HG02884 (cell line): ENCODE measurements at regions not wholly inside any gene's neighbourhood (a gene's known extent, or its start where the extent isn't known, plus 50 kb on each side); places are given as distances from the start of the nearest gene placed in this dataset.
"Not testable (repeated sequence)": the region's sequence is repeated elsewhere in the genome, so short reads cannot be mapped to it uniquely, and the experiment has no call there.

Source experiments
- ATAC-seq: cut with Tn5 transposase; IDR thresholded peaks from one replicate; pipeline ENCODE4 v1.9.1; 2021; ENCODE audit warnings: mild to moderate bottlenecking, moderate library complexity; ENCODE audit not compliant: unreplicated experiment

DNA sequence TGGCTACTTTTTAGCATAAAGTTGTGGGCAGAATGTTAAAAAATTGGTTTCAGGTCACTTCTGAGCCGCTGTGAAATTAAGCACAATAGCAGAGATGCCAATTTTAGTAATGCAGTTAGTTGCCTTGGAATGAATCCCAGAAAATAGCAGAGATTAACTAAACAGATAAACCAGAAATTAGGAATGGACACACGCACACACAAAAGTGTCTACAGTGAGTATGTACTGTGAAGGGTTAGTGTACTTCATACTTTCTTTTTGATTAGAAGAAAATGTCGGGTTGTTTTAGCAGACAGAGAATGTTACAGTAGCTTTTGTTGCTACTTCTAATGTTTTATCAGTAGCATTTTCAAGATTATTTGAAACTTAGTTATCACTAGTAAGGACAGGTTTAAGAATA lies 106.7 kb downstream of the LEPR start:
- no peak for ATAC-seq

DNA sequence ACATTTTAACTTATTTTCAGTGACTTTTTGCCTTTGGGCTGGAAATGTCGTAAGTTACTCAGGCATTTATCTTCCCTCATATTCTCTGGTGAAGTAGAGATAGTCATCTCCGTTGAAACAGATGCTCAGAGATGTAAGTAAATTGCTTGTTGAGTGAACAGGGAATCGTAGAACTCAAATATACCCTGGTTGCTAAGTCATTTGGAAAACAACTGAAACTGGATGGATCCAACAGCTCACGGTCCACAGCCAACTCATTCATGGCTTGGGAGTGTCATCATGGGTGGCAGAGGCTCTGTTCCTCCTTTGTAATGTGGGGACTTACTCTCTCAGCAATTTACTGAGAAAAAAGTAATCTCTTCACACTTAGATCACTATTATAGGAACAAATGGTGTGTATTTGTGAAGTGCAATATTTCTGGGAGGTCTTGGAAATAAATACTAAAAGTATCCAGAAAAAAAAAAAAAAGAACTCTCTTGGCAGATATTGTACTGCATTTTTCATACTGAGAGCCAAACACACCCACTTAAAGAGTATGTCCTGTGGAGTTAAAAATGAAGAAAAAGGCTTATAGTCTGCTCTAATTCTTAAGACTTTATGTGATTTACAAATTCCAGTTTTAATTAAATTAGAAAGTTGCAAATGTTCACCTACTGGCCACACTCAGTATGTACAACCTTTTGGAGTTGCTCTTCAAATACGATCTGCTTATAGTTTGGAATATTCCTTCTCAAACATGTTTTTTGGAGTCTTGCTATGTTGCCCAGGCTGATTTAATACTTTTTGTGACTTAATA lies 107.4 kb downstream of the LEPR start:
- ATAC-seq = no peak

DNA sequence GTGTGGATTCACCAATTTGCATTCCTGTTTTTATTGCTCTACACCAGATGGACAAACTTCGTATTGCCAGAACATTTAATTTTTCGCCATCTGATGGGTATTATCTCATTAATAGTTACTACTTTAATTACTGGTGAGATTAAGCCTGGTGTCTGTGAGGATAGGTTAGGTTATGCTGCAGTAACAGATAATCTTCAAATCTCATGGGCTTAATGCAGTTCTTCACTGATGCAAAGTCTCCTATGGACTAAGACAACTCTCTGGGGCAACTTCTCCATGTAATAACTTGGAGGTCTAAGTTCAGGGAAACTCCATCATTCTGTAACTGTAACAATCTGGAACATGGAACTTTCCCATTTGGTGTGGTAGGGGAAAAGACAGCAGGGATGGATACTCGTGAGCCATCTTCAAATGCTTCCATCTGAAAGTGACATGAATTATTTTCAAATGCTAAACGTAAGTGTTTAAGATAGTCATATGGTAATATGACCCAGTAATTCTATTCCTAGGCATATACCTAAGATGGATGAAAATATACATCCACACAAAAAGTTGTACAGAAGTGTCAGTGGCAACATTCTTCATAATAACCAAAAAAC lies 111.6 kb downstream of the LEPR start:
- ATAC-seq = no peak

DNA sequence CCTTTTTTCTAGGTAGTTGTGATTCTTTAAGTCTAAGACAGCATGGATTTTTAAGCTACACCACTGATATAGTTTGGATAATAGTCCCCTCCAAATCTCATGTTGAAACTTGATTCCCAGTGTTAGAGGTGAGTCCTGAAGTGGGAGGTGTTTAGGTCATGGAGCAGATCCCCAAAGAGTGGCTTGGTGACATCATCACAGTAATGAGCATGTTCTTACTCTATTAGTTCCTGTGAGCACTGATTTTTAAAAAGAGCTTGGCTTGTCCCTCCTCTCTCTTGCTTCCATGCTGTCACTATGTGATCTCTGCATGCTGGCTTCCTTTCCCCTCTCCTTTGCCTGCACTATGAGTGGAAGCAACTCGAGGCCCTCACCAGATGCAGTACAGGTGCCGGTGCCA lies 115.5 kb downstream of the LEPR start:
- no peak for ATAC-seq

DNA sequence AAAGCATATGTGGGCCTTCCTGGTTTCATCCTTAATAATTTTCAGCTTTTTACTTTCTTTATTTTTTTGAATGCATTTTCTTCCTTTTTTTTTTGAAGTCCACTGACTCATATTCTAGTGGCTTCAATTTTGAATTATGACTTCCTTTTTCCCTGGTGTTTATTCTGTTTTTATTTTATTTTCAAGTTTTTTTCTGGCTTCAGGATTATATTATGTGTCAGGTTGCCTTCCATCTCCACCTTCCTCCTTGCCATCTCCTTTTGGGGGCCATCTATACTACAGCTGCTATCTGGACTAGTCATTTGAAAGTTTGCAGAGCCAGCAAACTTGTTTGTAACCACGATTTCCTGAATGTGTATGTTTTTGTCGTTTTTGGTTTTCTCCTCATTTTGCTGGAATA lies 117.6 kb downstream of the LEPR start:
- ATAC-seq = no peak

DNA sequence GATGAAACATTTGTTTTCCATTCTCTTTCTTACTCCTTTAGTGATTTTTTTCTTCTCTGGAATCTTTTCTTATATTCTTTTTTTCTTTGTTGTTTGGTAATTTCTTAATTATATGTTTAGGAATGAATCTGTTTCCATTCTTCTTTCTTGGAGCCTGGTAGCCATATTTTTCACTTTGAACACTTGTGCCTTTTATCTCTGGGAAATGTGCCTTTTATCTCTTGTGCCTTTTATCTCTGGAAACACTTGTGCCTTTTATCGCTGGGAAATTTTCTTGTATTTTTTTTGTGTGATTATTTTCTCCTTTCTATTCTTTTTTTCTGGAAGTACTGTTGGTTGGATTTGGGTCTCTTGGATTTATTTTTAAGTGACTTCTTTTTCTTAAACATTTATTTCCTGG lies 118.2 kb downstream of the LEPR start:
- no peak for ATAC-seq

DNA sequence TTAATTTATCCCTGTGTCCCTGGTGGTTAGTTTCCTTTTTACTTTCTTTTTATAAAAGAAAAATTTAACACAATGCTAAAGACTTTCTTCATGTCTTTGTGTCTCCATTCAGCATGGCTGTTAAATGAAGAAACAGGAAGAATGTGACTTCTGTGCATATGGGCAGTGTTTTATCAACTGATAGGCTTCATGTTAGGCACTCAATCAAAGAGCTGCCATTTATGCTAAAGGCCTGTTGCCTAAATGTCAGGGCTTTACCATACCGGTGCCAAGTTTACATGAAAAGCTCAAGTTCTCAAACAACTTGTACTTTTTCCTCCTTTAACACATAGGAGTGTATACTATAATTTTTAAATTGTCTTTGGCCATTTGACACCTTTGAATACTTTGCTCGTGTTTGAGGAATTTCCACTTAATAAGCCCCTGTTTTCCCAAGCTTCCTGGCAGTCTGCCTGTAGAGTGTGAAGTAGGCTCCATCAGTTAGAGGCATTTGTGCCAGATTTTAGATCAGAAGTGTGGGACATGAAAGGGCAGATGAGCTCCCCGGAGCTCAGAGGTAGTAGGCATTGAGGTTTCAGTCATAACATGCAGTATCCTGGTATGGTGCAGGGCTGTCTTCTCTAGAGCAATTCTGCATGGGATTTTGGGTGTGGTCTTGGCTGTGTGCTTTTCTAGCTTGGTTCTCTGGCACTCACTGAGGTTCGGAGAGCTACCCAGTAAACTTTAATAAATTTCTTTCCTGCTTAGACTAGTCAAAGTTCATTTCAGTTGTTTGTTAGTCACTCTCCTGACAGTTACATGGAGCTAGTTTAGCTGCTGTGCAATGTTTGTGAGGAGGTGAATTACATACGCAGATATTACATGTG lies 119.0 kb downstream of the LEPR start:
- no peak for ATAC-seq

DNA sequence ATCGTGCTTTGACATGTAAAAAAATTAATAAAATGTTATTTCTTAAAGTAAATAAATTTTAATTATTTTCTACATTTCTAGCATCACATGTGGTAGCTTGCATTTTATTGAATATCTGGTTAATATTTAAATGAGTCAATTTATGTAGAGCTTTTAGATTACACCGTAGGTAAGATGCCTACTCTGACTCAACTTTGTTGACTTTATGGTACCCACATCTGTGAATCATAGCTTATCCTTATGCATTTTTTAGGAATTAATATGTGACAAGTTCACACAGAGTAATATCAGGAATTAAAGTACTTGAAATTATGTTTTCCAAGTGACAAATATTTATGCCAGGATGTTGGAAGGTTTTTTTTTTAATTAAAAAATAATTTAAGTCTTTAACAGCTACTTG lies 120.7 kb downstream of the LEPR start:
- no peak for ATAC-seq

DNA sequence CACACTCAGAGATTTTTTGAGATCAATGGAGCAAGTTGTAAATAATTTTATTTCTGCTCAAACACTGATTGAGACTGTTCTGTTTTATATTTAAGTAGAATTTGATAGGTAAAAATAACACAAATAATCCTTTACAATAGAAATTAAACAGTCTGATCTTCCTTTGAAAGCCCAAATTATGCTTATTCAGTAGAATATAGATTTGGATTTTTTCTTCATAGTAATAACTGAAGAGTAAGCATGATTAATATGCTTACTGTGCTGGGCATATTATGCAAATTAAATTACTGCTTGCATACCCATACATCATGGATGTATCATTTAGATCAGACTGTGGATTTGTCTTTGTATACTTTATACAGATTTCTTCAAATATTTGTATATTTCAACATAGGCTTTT lies 121.4 kb downstream of the LEPR start:
- no peak for ATAC-seq

DNA sequence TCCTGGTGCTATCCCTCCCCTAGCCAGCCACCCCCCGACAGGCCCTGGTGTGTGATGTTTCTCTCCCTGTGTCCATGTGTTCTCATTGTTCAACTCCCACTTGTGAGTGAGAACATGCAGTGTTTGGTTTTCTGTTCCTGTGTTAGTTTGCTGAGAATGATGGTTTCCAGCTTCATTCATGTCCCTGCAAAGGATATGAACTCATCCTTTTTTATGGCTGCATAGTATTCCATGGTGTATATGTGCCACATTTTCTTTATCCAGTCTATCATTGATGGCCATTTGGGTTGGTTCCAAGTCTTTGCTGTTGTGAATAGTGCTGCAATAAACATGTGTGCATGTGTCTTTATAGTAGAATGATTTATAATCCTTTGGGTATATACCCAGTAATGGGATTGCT lies 122.1 kb downstream of the LEPR start:
- ATAC-seq = not testable (repeated sequence)

DNA sequence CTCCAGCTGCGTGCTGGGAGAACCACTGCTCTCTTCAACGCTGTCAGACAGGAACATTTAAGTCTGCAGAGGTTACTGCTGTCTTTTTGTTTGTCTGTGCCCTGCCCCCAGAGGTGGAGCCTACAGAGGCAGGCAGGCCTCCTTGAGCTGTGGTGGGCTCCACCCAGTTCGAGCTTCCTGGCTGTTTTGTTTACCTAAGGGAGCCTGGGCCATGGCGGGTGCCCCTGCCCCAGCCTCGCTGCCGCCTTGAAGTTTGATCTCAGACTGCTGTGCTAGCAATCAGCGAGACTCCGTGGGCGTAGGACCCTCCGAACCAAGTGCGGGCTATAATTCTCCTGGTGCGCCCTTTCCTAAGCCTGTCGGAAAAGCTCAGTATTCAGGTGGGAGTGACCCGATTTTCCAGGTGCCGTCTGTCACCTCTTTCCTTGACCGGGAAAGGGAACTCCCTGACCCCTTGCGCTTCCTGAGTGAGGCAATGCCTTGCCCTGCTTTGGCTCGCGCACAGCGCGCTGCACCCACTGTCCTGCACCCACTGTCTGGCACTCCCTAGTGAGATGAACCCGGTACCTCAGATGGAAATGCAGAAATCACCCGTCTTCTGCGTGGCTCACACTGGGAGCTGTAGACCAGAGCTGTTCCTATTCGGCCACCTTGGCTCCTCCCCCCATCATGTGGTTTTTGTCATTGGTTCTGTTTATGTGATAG lies 130.0 kb downstream of the LEPR start:
- ATAC-seq = not testable (repeated sequence)

DNA sequence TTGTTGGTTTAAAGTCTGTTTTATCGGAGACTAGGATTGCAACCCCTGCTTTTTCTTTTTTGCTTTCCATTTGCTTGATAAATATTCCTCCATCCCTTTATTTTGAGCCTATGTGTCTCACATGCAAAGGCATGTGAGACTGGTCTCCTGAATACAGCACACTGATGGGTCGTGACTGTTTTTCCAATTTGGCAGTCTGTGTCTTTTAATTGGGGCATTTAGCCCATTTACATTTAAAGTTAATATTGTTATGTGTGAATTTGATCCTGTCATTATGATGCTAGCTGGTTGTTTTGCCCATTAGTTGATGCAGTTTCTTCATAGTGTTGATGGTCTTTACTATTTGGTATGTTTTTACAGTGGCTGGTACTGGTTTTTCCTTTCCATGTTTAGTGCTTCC lies 132.0 kb downstream of the LEPR start:
- ATAC-seq = not testable (repeated sequence)

DNA sequence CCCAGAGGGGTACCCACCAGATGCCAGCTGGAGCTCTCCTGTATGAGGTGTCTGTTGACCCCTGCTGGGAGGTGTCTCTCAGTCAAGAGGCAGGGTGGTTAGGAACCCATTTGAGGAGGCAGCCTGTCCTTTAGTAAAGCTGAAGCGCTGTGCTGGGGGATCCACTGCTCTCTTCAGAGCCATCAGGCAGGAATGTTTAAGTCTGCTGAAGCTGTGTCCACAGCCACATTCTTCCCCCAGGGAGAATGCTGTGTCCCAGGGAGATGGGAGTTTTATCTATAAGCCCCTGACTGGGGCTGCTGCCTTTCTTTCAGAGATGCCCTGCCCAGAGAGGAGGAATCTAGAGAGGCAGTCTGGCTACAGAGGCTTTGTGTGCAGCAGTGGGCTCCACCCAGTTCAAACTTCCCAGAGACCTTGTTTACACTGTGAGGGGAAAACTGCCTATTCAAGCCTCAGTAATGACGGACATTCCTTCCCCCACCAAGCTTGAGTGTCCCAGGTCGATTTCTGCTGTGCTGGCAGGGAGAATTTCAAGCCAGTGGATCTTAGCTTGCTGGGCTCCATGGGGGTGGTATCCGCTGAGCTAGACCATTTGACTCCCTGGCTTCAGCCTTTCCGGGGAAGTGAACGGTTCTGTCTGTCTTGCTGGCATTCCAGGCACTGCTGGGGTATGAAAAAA lies 133.8 kb downstream of the LEPR start:
- ATAC-seq = not testable (repeated sequence)

DNA sequence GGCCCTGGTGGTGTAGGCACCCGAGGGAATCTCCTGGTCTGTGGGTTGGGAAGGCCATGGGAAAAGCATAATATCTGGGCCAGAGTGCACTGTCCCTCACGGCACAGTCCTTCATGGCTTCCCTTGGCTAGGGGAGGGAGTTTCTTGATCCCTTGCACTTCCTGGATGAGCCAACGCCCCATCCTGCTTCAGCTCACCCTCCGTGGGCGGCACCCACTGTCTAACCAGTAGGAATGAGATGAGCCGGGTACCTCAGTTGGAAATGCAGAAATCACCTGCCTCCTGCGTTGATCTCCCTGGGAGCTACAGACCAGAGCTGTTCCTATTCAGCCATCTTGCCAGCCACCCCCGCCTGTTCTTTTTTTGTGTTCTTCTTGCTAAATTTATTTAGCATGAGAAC lies 134.4 kb downstream of the LEPR start:
- ATAC-seq = no peak

DNA sequence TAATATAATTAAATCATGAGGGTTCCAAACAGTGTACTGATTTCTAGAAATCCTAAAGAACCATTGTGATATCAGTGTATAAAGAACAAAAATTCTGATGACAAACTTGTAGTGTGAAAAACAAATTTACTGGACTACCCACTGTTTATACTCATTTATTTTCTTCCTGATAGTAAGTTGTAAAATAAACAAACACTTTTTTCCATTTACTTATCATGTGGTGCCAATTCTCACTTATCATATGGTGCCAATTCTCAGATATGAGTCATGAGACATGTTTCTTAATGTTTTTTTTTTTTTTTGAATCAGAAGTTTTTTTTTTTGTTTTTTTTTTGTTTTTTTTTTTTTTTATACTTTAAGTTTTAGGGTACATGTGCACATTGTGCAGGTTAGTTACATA lies 137.7 kb downstream of the LEPR start:
- ATAC-seq = no peak

DNA sequence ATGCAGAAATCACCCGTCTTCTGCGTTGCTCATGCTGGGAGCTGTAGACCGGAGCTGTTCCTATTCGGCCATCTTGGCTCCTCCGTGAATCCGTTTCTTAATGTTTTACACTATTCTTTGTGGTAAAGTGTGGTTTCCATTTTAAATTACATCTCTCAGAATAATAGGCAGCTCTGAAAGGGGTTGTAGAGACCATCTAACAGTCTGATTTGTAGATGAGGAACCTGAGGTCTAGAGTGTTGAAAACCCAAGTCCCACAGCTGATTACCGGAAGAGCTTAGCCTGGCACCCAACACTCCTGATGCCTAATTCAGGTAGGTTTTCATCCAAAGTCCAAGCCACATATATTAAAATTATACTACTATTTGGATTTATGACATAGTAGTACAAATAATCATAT lies 144.0 kb downstream of the LEPR start:
- no peak for ATAC-seq

DNA sequence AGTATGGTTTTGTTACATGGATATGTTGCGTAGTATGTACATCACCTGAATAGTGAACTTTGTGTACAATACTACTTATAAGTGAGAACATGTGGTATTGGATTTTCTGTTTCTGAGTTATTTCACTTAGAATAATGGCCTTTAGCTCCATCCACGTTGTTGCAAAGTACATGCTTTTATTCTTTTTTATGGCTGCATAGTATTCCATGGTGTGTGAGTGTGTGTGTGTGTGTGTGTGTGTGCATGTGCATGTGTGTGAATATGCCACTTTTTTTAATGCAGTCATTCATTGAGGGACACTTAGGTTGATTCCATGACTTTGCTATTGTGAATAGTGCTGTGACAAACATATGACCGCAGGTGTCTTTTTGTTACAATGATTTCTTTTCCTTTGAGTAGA lies 147.8 kb downstream of the LEPR start:
- no peak for ATAC-seq

DNA sequence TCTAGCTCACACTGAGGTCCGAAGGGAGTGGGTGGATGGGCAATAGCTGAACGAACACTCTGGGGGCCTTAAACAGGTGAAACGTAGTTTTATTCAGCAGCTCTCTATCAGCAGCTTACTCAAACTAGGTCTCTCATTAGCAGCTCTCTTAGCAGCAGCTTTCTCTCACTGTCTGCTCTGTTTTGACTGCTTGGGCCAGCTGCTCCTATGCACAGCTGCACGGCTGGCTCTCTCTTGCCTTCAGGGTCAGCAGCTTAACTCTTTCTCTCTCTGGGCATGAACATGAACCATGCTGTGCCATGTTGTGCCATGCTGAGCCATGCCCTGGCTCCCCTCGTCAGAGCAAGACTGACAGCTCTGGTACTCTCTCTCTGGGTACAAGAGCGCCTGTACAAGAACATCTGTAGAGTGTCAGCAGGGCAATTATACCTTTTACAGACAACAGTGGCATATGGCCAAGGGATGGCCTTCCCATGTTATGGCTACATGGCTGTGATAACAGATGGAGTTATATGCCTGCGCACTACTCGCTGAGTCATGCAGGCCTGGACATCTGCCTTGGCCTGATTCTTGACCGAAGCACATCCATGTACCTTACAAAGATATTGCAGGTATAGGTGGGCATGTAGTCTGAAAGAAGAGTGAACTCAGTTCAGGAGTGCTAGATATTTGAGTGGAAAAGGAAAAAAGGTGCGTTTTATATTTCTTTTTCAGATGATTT lies 152.4 kb downstream of the LEPR start:
- no peak for ATAC-seq

DNA sequence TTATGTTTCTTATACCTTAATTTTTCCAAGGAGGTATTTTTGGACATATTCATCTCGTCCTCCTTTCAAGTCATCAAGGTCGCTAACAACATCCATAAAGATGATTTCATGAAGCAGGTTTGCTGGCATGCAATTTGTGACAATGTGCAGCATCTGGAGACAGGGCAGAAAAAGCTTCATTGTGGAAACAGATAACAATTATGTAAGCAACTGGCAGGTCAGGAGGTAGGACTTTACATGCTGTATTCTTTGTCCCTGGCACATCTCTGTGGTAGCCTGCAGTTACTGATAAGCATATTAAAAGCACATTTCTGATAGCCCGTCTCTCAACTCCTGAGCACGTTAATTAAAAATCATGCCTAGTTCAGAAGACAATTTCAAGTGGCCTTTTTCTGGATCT lies 156.8 kb downstream of the LEPR start:
- no peak for ATAC-seq

DNA sequence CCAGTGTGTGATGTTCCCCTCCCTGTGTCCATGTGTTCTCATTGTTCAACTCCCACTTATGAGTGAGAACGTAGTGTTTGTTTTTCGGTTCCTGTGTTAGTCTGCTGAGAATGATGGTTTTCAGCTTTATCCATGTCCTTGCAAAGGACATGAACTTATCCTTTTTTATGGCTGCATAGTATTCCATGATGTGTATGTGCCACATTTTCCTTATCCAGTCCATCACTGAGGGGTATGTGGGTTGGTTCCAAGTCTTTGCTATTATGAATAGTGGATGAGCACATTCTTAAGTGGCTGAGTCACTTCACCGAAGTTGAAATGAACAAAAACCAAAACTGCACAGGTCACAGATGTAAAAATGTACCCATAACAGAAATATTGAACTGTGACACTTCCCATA lies 157.5 kb downstream of the LEPR start:
- not testable (repeated sequence) for ATAC-seq
